GDM1 (cell line): ENCODE measurements at regions not wholly inside any gene's neighbourhood (a gene's known extent, or its start where the extent isn't known, plus 50 kb on each side); places are given as distances from the start of the nearest gene placed in this dataset.
"Not testable (repeated sequence)": the region's sequence is repeated elsewhere in the genome, so short reads cannot be mapped to it uniquely, and the experiment has no call there.

ENCODE experiments used
- DNase-seq: peaks from one replicate; lab custom pipeline; 2025; lab: John Stamatoyannopoulos, UW

DNA sequence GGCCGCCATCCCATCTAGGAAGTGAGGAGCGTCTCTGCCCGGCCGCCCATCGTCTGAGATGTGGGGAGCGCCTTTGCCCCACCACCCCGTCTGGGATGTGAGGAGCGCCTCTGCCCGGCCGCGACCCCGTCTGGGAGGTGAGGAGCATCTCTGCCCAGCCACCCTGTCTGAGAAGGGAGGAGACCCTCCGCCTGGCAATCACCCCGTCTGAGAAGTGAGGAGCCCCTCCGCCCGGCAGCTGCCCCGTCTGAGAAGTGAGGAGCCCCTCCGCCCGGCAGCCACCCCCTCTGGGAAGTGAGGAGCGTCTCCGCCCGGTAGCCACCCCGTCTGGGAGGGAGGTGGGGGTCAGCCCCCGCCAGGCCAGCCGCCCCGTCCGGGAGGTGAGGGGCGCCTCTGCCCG, 194.2 kb upstream of the FBXL4 start:
- DNase-seq = not testable (repeated sequence)

- no peak for DNase-seq
Observed at GRCh38 chr6:99138445-99138844, 190.7 kb upstream of the FBXL4 start.

GRCh38 chr6:99137314-99137713, 189.6 kb upstream of the FBXL4 start:
- no peak for DNase-seq

DNA sequence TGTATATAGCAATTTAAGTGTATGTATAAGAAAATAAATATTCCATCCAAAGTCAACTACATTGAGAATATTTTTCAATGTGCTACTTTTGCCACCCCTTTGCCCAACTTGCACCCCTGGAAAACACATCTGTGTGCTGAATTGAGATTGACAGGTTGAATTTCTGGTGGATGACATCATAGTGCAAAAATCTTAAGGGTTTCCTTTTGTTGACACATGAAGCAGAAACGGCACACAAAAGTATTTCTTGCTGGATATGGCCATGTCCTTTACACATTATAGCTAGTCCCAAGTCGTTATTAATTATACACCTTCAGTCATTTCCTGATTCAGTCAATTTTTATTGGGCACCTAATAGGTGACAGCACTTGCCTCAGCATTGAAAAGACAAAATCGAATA, 188.7 kb upstream of the FBXL4 start:
- no peak for DNase-seq

- no peak for DNase-seq
Observed at GRCh38 chr6:99132026-99132635, 184.4 kb upstream of the FBXL4 start.

DNA sequence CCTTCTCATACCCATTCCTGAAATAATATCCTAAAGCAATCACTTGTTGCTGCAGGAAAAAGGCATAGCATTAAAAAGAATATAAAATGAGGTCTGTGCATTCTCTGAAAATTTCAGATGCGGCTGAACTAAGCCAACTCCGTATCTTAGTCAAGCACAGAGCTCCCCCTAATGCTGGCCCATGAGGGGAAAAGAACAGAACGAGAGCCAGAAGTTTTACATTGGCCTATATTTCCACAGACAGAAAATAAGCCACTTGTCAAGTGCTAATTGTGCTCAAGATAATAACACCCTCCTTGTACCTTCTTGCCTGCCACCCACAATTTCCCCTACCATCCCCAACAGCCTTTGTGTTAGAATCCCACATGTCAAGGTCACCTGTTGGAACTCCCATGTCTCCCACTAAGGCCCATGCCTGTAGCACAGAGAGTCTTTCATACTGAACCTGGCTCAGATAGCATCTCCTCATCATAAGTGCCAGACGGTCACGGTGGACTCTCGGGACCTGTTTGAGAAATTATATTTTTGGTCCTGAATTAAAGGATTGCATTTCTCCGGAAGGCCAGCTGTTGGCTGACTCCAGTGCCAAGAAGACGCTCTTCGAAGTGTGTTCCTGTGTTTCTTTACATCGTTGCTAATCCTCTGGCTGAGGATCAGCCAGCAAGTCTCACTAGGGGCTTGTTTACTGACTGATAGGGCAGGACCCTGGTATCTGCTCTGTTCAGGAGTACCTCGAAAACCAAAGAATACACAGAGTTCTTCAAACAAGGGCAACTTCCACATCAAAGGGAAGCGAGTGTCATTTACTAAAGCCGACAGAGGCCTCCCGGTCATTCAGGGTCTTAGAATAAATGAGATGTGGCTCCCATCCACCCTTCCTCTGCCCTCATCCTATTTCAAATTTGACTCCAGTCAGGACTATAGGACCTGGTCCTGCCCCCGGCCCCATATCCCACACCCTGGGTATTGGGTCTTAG, 183.4 kb upstream of the FBXL4 start:
- no peak for DNase-seq

GRCh38 chr6:99129835-99130234, 182.1 kb upstream of the FBXL4 start:
- DNase-seq = no peak

GRCh38 chr6:99121748-99122147, 174.0 kb upstream of the FBXL4 start:
- no peak for DNase-seq

DNA sequence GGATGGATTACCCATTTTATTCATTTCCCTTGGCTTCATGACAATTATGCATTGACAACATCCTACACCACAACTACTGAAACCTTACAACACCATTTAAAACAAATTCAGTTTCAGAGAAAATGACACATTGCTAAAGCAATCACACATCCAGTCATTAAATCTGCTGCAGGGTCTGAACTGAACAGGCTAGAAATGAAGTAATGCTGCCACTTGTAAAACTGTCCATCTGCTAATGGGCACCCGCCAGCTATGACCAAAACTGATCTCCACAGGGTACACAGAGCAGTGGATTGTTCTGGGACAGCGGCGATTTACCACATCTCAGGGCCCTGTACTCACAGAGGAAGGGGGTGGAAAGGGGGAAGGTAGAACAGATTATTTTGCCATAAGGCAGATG, 172.9 kb upstream of the FBXL4 start:
- no peak for DNase-seq

GRCh38 chr6:99119109-99120031, 171.6 kb upstream of the FBXL4 start:
- no peak for DNase-seq

- DNase-seq = no peak
Observed at GRCh38 chr6:99114769-99115406, 167.1 kb upstream of the FBXL4 start.

GRCh38 chr6:99111590-99111989, 163.8 kb upstream of the FBXL4 start:
- DNase-seq = no peak

DNA sequence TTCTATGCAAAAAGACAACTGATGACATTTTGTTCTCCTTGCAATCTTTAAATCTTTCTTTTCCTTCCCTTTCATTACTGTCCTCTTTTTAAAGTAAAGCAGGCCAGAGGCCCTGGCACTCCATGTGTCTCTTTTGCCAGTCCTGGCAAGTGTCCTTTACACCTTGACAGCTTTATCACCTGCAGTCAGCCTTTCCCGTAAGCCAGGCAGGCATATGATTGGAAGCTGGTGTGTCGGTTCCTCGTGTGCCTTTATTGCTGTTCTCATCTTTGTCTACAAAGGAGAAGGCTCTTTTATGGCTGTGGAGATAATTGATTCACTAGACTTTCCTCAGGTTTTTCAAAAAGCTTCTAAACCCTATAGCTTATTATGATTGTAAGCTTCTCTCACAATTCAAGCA, 162.3 kb upstream of the FBXL4 start:
- DNase-seq = no peak

- DNase-seq = no peak
Observed at GRCh38 chr6:99104218-99104617, 156.5 kb upstream of the FBXL4 start.

GRCh38 chr6:99099243-99099642, 151.5 kb upstream of the FBXL4 start:
- no peak for DNase-seq

DNA sequence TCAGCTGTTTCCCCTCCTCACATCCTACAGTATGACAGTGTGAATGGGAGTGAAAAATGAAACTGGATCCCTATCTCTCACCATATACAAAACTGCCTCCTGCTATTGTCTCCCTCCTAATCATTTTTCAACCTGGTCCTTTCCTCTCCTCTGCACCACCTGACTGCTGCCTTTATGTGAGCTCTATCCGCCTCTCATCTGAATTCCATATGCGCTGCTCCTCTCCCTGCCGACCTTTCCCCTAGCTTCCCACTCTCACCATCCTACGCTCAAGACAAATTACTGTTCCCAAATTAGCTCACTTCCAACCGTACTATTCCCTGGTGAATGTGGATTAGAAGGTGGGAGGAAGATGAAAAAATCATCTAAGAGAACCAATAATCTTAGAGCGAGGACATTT, 148.4 kb upstream of the FBXL4 start:
- DNase-seq = no peak

GRCh38 chr6:99093456-99094190, 145.9 kb upstream of the FBXL4 start:
- DNase-seq = no peak

- no peak for DNase-seq
Observed at GRCh38 chr6:99092461-99092860, 144.7 kb upstream of the FBXL4 start.

DNA sequence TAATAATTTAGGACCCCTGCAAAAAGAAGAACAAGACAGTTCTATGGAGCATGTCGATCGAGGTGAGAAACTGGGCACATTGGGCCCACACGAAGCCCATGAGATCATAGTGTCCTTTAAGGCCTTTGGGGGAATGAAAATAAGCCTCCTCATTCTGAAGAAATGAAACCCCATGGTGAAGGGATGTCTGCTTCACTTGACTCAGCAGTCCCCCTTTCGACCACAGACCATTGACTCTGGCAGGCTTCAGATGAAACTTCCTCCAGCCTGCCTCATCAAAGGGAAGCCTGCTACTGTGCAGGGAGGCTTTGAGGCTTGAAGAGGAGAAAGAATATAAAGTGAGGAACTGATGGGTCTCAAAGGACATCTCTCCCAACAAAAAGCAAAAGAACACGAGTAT, 144.2 kb upstream of the FBXL4 start:
- DNase-seq = no peak

DNA sequence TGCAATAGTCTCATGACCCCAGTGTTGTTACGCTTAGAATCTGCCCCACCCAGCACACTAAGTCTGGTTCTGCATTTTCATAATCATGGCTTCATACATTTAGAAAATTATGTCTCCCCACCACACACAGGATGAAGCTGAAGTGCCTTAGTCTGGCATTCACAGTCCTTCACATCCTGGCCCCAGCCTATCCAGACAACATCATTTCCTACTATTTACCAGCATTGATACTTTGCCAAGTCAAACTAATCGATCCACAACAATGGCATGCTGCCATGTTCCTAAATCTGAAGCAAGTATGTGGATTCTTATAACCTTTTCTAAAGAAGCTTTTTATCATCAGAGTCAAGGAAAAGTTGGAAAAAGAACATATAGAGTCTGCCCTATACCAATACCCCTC, 132.4 kb upstream of the FBXL4 start:
- no peak for DNase-seq

DNA sequence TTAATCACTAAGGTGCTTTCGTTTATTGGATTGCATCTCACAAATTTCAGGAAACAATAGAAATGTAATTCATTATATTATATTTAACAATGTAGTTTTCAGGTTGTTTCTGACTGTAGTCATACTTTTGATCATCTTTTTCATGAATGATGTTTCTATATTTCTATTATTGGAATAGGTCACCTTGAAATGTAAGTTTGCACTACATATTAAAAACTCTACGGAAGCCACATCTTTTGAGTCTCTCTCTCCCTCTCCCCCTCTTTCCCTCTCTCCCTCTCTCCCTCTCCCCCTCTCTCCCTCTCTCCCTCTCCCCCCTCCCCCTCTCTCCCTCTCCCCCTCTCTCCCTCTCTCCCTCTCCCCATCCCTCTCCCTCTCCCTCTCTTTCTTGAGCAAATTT, 131.3 kb upstream of the FBXL4 start:
- no peak for DNase-seq
